Tibial nerve (tissue), 4 donors: ENCODE measurements at regions not wholly inside any gene's neighbourhood (a gene's known extent, or its start where the extent isn't known, plus 50 kb on each side); places are given as distances from the start of the nearest gene placed in this dataset.

Experiments used
- CTCF ChIP-seq, 5 experiments: fragments of 200-600 bp in 3 of 5; fragments of 450-650 bp in 2 of 5; sonication (generic) in 3 of 5; IDR thresholded peaks; one replicate each; pipeline ENCODE4 v1.5.1; 2016 to 2019; ENCODE audit warnings: antibody characterized with exemption in 5 of 5, mild to moderate bottlenecking in 3 of 5, moderate library complexity in 2 of 5
- EP300 ChIP-seq, 2 donors: sonication (generic); formaldehyde crosslinking; IDR thresholded peaks; one replicate each; pipeline ENCODE4 v1.6.1; 2017; ENCODE audit warnings: antibody characterized with exemption in 2 of 2, mild to moderate bottlenecking in 1 of 2
- POLR2A ChIP-seq, 2 donors: fragments of 450-650 bp; IDR thresholded peaks; one replicate each; pipeline ENCODE4 v1.6.1; 2017; ENCODE audit warnings: antibody characterized with exemption in 2 of 2, mild to moderate bottlenecking in 2 of 2, moderate library complexity in 2 of 2

- TF ChIP-seq POLR2A (IDR thresholded peaks at IDR 0.05) = no peak
- no peak for TF ChIP-seq EP300 (IDR thresholded peaks at IDR 0.05)
- no peak for TF ChIP-seq CTCF (IDR thresholded peaks at IDR 0.05)
Observed at GRCh38 chr2:126219081-126219480, 436.9 kb upstream of the GYPC start.
